Heart left ventricle (tissue), 13 donors: ENCODE measurements at regions not wholly inside any gene's neighbourhood (a gene's known extent, or its start where the extent isn't known, plus 50 kb on each side); places are given as distances from the start of the nearest gene placed in this dataset.

Experiments
- CTCF ChIP-seq, 12 donors: fragments of 200-600 bp; sonication (generic) in 4 of 12; IDR thresholded peaks; one replicate each; pipeline versions ENCODE4 v1.5.0 to v1.8.0; 2018 to 2022; ENCODE audit warnings: antibody characterized with exemption in 12 of 12, mild to moderate bottlenecking in 5 of 12
- POLR2A ChIP-seq, 2 donors: fragments of 450-650 bp; IDR thresholded peaks; one replicate each; pipeline ENCODE4 v1.6.1; 2017; ENCODE audit warnings: antibody characterized with exemption in 2 of 2, mild to moderate bottlenecking in 2 of 2, moderate library complexity in 2 of 2
- donor health status: ischemic (EF 13 %, LVEDD 7.1; RV severe dilation, severe dysfunction).
- donor health status: DM: no; HTN: yes; CAD: no.
- donor health status: DM: no; HTN: no; CAD: no.
- donor health status: ischemic (EF 25% LVEDD 6.9; RV normal size, moderate dysfunction).
- donor health status: ischemic (EF 25% LVEDD 5.7; RV mildly dilated, moderate dysfunction).
- donor health status: ischemic (EF 35%, LVEDD 5.7; RV mildly dilated, moderate dysfunction).
- donor health status: nonischemic (EF 11% LVEDD 7.7; RV severe dilation, severe dysfunction).
- donor health status: DM: yes; HTN: yes; CAD: no.
- donor health status: PGD.
- donor health status: ischemic (EF 29% LVEDD 5.4; RV normal size, mild dysfunction).
- donor health status: nonischemic (EF 23%, LVEDD 6.1; RV moderate dilation, normal function).

GRCh38 chr15:98381446-98381845 lies 266.9 kb upstream of the IGF1R start:
- TF ChIP-seq CTCF (IDR thresholded peaks at IDR 0.05) (no peak), POLR2A (IDR thresholded peaks at IDR 0.05) (no peak)
